ENCODE measurements at regions not wholly inside any gene's neighbourhood (a gene's known extent, or its start where the extent isn't known, plus 50 kb on each side); places are given as distances from the start of the nearest gene placed in this dataset.

DNA sequence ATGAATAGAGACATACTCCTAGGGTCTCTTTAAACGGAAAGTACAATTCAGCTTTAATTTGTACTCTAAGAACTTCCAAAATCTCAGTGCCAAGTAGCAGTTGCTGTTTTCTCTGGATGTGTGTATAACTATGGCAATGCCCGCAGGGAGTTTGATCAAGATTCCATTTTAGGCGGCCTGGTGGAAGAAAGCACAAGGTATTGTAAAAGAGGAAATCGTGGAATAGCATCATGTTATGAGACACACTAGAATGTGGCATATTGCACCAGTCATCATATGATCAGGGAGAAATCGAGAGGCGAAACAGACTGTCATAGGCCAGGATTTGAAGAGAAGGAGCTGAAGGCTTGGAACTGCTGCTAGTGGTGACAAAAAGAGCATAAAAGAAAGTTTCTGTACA lies 316.2 kb upstream of the FMN2 start:
- Histone ChIP-seq H3K4me3 (ENCODE audit: low read length) (no peak overlapping the region), H3K9me3 (ENCODE audit: low read length) (no peaks in the 10 kb centered on the region), H2AFZ (ENCODE audit: low read depth, low read length) (no peak overlapping the region), H3K27me3 (ENCODE audit: insufficient read depth, low read length) (no peaks in the 10 kb centered on the region), H3K36me3 (ENCODE audit: insufficient read depth, low read length) (no peaks in the 10 kb centered on the region), H3K4me1 (ENCODE audit: insufficient read depth, low read length) (no peaks in the 10 kb centered on the region)

DNA sequence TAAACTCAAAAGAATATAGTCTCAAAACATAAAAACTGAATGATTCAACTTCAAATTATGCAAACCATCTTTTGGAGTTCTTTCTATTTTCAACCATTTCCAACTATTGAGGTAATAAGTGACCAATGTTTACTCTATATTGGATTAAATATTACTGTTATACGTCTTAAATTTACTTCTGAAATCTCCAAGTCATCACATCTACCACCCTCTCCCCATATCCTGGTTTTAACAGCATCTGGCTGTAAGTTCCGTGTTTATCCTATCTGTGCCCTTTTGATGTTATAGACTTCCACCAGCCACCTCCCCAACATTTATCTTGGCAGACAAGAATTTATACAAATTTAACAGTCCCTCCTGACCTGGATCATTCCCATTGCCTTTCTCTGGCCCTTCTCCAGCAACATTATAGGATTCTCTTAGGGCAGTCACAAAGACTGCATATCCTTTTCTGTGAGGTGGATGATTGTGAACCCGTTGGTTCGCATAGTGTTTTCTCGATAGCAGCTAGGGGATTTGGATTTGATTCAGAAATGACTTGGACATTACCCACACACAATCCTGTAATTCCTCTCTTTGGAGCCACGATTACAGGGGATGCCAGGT lies 313.4 kb upstream of the FMN2 start:
- H3K9me3 ChIP-seq (ENCODE audit: low read length): no peaks in the 10 kb centered on the region
- no peaks in the 10 kb centered on the region for H3K4me1 ChIP-seq (ENCODE audit: insufficient read depth, low read length)
- no peak overlapping the region for H2AFZ ChIP-seq (ENCODE audit: low read depth, low read length)
- no peaks in the 10 kb centered on the region for H3K36me3 ChIP-seq (ENCODE audit: insufficient read depth, low read length)
- no peak overlapping the region for H3K4me3 ChIP-seq (ENCODE audit: low read length)
- H3K27me3 ChIP-seq (ENCODE audit: insufficient read depth, low read length): no peaks in the 10 kb centered on the region

DNA sequence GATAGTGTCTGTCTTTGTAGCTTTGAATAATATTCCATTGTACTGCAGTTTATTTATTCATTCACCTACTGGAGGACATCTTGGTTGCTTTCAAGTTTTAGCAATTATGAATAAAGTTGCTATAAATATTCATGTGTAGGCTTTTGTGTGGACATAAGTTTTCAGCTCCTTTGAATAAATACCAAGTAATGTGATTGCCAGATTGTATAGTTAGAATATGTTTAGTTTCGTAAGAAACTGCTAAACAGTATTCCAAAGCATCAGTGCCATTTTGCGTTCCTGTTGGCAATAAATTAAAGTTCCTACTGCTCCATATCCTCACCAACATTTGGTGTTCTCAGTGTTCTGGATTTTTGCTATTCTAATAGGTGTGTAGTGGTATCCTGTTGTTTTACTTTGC lies 311.7 kb upstream of the FMN2 start:
- Histone ChIP-seq H3K4me1 (ENCODE audit: insufficient read depth, low read length) (no peaks in the 10 kb centered on the region), H3K4me3 (ENCODE audit: low read length) (no peak overlapping the region), H3K9me3 (ENCODE audit: low read length) (no peaks in the 10 kb centered on the region), H3K36me3 (ENCODE audit: insufficient read depth, low read length) (no peaks in the 10 kb centered on the region), H2AFZ (ENCODE audit: low read depth, low read length) (no peak overlapping the region), H3K27me3 (ENCODE audit: insufficient read depth, low read length) (no peaks in the 10 kb centered on the region)

DNA sequence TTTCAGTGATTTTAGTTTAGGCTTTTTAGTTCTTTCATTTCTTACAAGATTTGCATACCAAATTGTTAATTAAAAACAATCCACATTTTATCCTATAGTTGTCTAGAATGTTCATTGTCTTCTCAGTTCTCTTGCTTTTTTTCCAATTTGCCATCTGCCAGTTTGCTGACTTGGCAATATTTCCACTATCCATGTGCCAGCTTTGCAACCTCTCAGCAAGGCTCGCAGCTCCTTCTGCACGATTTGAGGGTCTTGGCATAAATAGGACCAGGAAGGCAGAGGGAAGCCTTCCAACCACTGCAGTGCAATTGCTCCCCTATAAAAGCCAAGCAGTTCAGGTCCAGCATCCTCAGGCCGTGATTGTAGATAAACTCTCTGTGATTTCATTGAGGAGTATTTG lies 306.8 kb upstream of the FMN2 start:
- Histone ChIP-seq H2AFZ (ENCODE audit: low read depth, low read length) (no peak overlapping the region), H3K36me3 (ENCODE audit: insufficient read depth, low read length) (no peaks in the 10 kb centered on the region), H3K4me3 (ENCODE audit: low read length) (no peak overlapping the region), H3K9me3 (ENCODE audit: low read length) (no peaks in the 10 kb centered on the region), H3K4me1 (ENCODE audit: insufficient read depth, low read length) (no peaks in the 10 kb centered on the region), H3K27me3 (ENCODE audit: insufficient read depth, low read length) (no peaks in the 10 kb centered on the region)

DNA sequence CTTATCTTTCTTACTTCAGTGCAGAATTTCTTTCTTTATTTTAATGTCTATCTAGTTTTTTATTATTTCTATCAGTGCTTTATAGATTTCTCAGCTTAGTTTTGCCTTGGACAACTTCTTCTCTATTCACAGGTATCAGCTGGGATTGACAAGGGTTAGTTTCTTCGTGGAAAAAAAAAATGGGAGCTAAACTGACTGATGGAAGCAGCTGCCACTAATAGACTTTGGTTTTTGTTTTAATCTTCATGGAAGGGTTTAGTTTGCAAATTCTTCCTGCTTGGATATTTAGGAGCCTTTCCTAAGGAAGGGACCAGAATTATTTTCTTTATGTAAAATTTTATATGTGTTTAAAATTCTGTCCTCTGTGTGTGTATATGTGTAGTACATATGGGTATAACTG lies 306.1 kb upstream of the FMN2 start:
- no peaks in the 10 kb centered on the region for H3K9me3 ChIP-seq (ENCODE audit: low read length)
- H3K36me3 ChIP-seq (ENCODE audit: insufficient read depth, low read length): no peaks in the 10 kb centered on the region
- H2AFZ ChIP-seq (ENCODE audit: low read depth, low read length): no peak overlapping the region
- no peaks in the 10 kb centered on the region for H3K4me1 ChIP-seq (ENCODE audit: insufficient read depth, low read length)
- H3K27me3 ChIP-seq (ENCODE audit: insufficient read depth, low read length): no peaks in the 10 kb centered on the region
- no peak overlapping the region for H3K4me3 ChIP-seq (ENCODE audit: low read length)

DNA sequence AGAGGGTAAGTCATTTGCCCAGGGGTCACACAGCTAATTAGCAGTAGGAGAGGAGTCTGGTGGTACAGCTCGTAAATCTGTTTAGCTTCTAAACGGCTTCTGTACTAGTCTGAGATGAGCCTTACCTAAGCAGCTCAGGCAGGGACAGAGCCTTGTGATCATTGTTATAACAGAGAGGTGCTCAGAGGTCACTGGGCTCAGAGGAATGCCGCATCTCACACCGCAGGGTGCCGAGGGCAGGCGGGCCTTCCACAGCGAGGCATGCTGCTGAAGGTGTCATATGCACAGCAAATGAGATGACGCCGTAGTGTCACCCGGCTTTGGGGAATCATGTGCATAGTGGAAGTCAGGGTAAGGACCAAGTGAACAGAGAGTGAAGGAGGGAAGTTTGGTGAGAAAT lies 305.2 kb upstream of the FMN2 start:
- Histone ChIP-seq H3K4me3 (ENCODE audit: low read length) (no peak overlapping the region), H3K9me3 (ENCODE audit: low read length) (no peaks in the 10 kb centered on the region), H3K36me3 (ENCODE audit: insufficient read depth, low read length) (no peaks in the 10 kb centered on the region), H3K4me1 (ENCODE audit: insufficient read depth, low read length) (no peaks in the 10 kb centered on the region), H3K27me3 (ENCODE audit: insufficient read depth, low read length) (no peaks in the 10 kb centered on the region), H2AFZ (ENCODE audit: low read depth, low read length) (no peak overlapping the region)

DNA sequence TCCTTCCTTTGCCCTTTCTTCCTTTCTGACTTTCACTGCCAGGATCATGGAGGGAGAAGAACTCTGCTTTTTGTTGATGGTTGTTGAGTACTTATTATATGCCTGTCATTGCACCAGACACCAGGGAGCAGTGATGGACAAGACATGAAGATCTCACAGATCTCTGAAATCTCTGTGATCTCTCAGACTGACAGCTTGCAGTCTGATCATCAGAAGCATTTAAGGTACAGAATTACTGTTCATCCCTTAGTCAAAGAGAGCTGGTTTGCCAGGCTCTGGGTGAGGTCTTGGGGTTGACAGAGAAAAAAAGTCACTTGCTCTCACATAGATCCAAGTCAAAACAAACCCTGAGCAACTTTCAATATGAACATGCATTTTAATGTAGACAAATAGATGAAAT lies 299.5 kb upstream of the FMN2 start:
- no peaks in the 10 kb centered on the region for H3K9me3 ChIP-seq (ENCODE audit: low read length)
- H3K27me3 ChIP-seq (ENCODE audit: insufficient read depth, low read length): no peaks in the 10 kb centered on the region
- H3K4me1 ChIP-seq (ENCODE audit: insufficient read depth, low read length): no peaks in the 10 kb centered on the region
- no peak overlapping the region for H2AFZ ChIP-seq (ENCODE audit: low read depth, low read length)
- H3K36me3 ChIP-seq (ENCODE audit: insufficient read depth, low read length): no peaks in the 10 kb centered on the region
- no peak overlapping the region for H3K4me3 ChIP-seq (ENCODE audit: low read length)

DNA sequence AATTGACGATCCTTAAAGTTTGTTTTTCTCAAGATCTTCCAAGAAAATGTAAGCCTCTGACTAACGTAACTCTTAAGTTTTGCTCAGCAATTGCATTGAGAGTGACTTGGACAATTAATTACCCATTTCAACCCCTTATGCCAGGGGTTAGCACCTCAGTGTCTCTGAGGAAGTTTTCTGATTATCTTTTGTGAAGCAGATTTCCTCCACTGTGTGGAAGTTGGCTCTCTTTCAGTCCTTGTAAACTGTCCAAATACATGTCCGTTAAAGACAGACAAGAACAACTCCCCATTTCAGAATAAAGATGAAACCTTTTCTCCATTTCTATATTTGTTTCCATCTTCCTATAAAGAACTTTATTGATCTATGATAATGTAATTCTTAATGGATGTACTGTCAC lies 296.4 kb upstream of the FMN2 start:
- no peaks in the 10 kb centered on the region for H3K9me3 ChIP-seq (ENCODE audit: low read length)
- no peak overlapping the region for H3K4me3 ChIP-seq (ENCODE audit: low read length)
- no peaks in the 10 kb centered on the region for H3K4me1 ChIP-seq (ENCODE audit: insufficient read depth, low read length)
- no peak overlapping the region for H2AFZ ChIP-seq (ENCODE audit: low read depth, low read length)
- H3K27me3 ChIP-seq (ENCODE audit: insufficient read depth, low read length): no peaks in the 10 kb centered on the region
- no peaks in the 10 kb centered on the region for H3K36me3 ChIP-seq (ENCODE audit: insufficient read depth, low read length)

DNA sequence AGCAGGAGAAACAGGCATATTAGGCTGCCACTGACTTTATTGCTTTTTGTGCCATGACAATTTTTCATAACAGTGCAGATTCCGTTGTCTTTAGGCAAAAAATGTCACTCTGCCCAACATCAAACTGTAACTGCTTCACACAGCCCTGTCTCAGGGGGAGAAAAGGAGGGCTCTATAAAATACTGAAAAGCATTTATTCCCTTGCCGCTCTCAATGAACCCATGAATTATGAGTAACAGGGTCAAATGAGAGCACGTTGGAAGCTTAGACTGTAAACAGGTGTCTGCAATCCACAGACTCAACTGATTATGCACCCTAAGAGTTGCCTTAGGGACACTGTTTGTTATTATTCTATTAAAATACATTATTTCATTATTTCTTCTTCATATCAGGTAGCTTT lies 292.1 kb upstream of the FMN2 start:
- no peaks in the 10 kb centered on the region for H3K36me3 ChIP-seq (ENCODE audit: insufficient read depth, low read length)
- no peak overlapping the region for H3K4me3 ChIP-seq (ENCODE audit: low read length)
- no peak overlapping the region for H2AFZ ChIP-seq (ENCODE audit: low read depth, low read length)
- no peaks in the 10 kb centered on the region for H3K4me1 ChIP-seq (ENCODE audit: insufficient read depth, low read length)
- no peaks in the 10 kb centered on the region for H3K27me3 ChIP-seq (ENCODE audit: insufficient read depth, low read length)
- no peaks in the 10 kb centered on the region for H3K9me3 ChIP-seq (ENCODE audit: low read length)

DNA sequence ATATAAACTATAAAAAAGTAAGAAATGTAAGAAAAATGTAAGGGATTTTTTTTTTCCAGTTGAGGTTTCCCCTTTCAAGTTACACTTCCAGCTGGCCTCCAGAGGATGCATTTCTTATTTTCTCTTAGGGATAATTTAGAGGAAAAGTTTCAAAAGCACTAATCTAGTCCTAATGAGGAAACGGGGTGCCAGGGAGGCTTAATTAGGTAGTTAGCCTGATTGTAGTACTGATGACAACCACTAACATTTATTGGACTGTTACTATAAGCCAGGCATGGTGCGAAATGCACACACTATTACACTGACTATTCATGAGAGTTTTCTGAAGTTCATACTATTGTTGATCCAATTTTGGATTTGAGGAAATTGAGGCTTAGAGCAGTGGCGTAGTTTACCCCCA lies 290.8 kb upstream of the FMN2 start:
- Histone ChIP-seq H3K9me3 (ENCODE audit: low read length) (no peaks in the 10 kb centered on the region), H3K36me3 (ENCODE audit: insufficient read depth, low read length) (no peaks in the 10 kb centered on the region), H3K27me3 (ENCODE audit: insufficient read depth, low read length) (no peaks in the 10 kb centered on the region), H3K4me3 (ENCODE audit: low read length) (no peak overlapping the region), H3K4me1 (ENCODE audit: insufficient read depth, low read length) (no peaks in the 10 kb centered on the region), H2AFZ (ENCODE audit: low read depth, low read length) (no peak overlapping the region)

DNA sequence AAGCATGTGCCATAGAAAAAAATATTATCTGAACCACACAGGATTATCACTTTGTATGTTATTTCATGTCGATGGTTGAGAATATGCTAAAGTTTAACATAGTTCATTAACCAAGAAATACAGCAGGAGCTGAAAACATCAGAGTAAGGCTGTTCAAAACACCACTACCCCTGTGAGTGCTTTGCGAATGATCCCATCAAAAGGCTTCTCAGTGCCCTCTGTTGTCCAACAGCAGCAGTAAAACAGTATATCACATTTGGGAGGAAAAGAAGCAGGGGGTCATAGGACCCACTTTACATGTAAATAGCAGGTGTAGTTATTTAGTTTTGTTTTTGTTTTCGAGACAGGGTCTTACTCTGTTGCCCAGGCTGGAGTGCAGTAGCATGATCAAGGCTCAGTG lies 289.4 kb upstream of the FMN2 start:
- Histone ChIP-seq H3K4me3 (ENCODE audit: low read length) (no peak overlapping the region), H2AFZ (ENCODE audit: low read depth, low read length) (no peak overlapping the region), H3K27me3 (ENCODE audit: insufficient read depth, low read length) (no peaks in the 10 kb centered on the region), H3K9me3 (ENCODE audit: low read length) (no peaks in the 10 kb centered on the region), H3K36me3 (ENCODE audit: insufficient read depth, low read length) (no peaks in the 10 kb centered on the region), H3K4me1 (ENCODE audit: insufficient read depth, low read length) (peaks cover under 1% of the 10 kb centered on the region)

DNA sequence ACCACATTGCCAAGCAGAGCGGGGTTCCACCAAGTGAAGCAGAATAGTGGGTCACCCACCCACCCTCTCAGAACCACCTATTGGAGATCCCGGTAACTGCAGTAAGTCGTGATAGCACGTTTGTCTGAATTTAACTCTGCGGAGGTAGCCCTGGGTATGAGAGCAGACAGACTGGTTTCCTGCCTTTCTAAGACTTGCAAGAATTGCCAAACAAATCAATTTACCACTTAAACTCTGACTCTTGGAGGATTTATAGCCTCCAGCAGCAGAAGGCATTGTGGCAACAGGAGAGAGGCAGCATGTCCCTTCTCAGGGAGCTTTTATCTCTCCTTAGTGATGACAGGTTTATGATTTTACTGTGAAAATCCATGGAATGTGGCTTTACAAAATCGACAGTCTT lies 287.9 kb upstream of the FMN2 start:
- H3K4me1 ChIP-seq (ENCODE audit: insufficient read depth, low read length): peaks cover 5% of the 10 kb centered on the region
- H3K27me3 ChIP-seq (ENCODE audit: insufficient read depth, low read length): no peaks in the 10 kb centered on the region
- no peak overlapping the region for H3K4me3 ChIP-seq (ENCODE audit: low read length)
- H3K36me3 ChIP-seq (ENCODE audit: insufficient read depth, low read length): no peaks in the 10 kb centered on the region
- H2AFZ ChIP-seq (ENCODE audit: low read depth, low read length): no peak overlapping the region
- no peaks in the 10 kb centered on the region for H3K9me3 ChIP-seq (ENCODE audit: low read length)

DNA sequence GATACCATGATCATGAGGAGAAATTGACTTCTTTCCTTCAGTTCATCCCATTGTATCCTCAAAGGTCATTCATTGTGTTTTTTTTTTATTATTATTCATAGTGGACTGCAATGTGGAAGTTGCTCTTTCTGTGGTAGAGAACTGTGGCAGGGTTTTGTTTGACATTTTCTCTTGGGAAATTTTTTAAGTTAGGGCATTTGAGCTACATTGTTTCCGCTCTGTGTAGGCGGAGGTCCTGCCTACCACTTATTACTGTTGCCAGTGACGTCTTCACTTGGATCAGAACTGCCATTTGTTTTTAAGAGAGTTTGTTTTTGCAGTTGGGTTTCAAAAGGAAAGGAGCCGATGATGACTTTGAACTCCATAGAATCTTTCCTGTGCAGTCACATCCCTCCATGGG lies 287.4 kb upstream of the FMN2 start:
- Histone ChIP-seq H3K9me3 (ENCODE audit: low read length) (no peaks in the 10 kb centered on the region), H3K4me1 (ENCODE audit: insufficient read depth, low read length) (peaks cover 5% of the 10 kb centered on the region), H3K36me3 (ENCODE audit: insufficient read depth, low read length) (no peaks in the 10 kb centered on the region), H3K4me3 (ENCODE audit: low read length) (no peak overlapping the region), H3K27me3 (ENCODE audit: insufficient read depth, low read length) (no peaks in the 10 kb centered on the region), H2AFZ (ENCODE audit: low read depth, low read length) (no peak overlapping the region)

DNA sequence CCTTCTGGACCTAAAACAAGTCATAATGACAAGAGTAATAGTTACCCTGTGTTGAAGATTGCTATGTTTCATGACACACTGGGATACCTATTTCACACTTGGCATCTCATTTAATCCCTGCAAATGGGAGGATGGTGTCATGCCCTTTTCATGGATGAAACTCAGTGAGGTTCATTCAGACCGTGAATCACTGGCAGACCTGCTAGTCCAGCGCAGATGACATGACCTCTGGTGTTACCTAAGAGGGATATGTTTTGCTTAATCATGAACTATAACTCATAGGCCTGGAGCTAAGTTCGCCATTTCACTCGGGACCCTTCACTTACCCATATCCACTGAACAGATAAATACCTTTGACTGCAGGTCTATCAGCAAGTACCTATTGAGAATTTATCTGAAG lies 286.6 kb upstream of the FMN2 start:
- Histone ChIP-seq H3K9me3 (ENCODE audit: low read length) (no peaks in the 10 kb centered on the region), H2AFZ (ENCODE audit: low read depth, low read length) (no peak overlapping the region), H3K4me1 (ENCODE audit: insufficient read depth, low read length) (peaks cover 10% of the 10 kb centered on the region), H3K27me3 (ENCODE audit: insufficient read depth, low read length) (no peaks in the 10 kb centered on the region), H3K36me3 (ENCODE audit: insufficient read depth, low read length) (no peaks in the 10 kb centered on the region), H3K4me3 (ENCODE audit: low read length) (no peak overlapping the region)
